Heart left ventricle (tissue), 16 donors: ENCODE measurements at regions not wholly inside any gene's neighbourhood (a gene's known extent, or its start where the extent isn't known, plus 50 kb on each side); places are given as distances from the start of the nearest gene placed in this dataset.
A peak's percentile ranks its signal among the peaks of the same experiment; 100 is the strongest.
"Not testable (repeated sequence)": the region's sequence is repeated elsewhere in the genome, so short reads cannot be mapped to it uniquely, and the experiment has no call there.

Source experiments
- ATAC-seq, 4 donors: fragments of 200-7000 bp; cut with Tn5 transposase; one replicate each; pipeline ENCODE4 v1.9.1; 2020 to 2022; ENCODE audit warnings: moderate library complexity in 4 of 4, mild to moderate bottlenecking in 3 of 4, moderate number of reproducible peaks in 1 of 4
- DNase-seq, 5 donors: peaks; one replicate each; pipeline ENCODE4 v3.0.0-alpha.2; 2020
- H3K27ac ChIP-seq, 12 donors: fragments of 200-600 bp; sonication (generic) in 4 of 12; one replicate each; pipeline versions ENCODE4 v1.5.0 to v1.8.0; 2016 to 2022; ENCODE audit warnings: mild to moderate bottlenecking in 2 of 12
- H3K27me3 ChIP-seq, 9 donors: fragments of 200-600 bp; sonication (generic) in 2 of 9; one replicate each; pipeline versions ENCODE4 v1.5.1 to v1.8.0; 2016 to 2022; ENCODE audit warnings: mild to moderate bottlenecking in 3 of 9
- H3K36me3 ChIP-seq, 9 donors: fragments of 200-600 bp; sonication (generic) in 2 of 9; one replicate each; pipeline versions ENCODE4 v1.5.0 to v1.8.0; 2018 to 2022; ENCODE audit warnings: mild to moderate bottlenecking in 2 of 9
- H3K4me1 ChIP-seq, 12 donors: fragments of 200-600 bp; sonication (generic) in 4 of 12; one replicate each; pipeline versions ENCODE4 v1.5.0 to v1.8.0; 2016 to 2022; ENCODE audit warnings: mild to moderate bottlenecking in 3 of 12
- H3K4me3 ChIP-seq, 12 donors: fragments of 200-600 bp; sonication (generic) in 4 of 12; one replicate each; pipeline versions ENCODE4 v1.5.0 to v1.8.0; 2017 to 2022; ENCODE audit warnings: mild to moderate bottlenecking in 9 of 12, moderate library complexity in 4 of 12
- H3K9me3 ChIP-seq, 12 donors: fragments of 200-600 bp; sonication (generic) in 4 of 12; one replicate each; pipeline versions ENCODE4 v1.5.0 to v1.8.0; 2016 to 2022; ENCODE audit warnings: mild to moderate bottlenecking in 1 of 12
- POLR2A ChIP-seq, 2 donors: fragments of 450-650 bp; IDR thresholded peaks; one replicate each; pipeline ENCODE4 v1.6.1; 2017; ENCODE audit warnings: antibody characterized with exemption in 2 of 2, mild to moderate bottlenecking in 2 of 2, moderate library complexity in 2 of 2
- WGBS, 4 donors: extraction: QIAGEN DNeasy Blood & Tissue Kit in 2 of 4; methylation state at CpG; one replicate each; pipeline versions ENCODE4 v1.1.5 to v1.1.7; 2013 to 2018; 5-methylcytosine and 5-hydroxymethylcytosine counted together
- intact Hi-C, 10 donors: fragments of 100-400 bp; cut with DNase I; formaldehyde crosslinking; loops; one replicate each; pipeline versions ENCODE4 v1.11.1 to v1.14.2; 2022
- TF ChIP-seq, protein P1 (sequence below), 12 donors: fragments of 200-600 bp; sonication (generic) in 4 of 12; IDR thresholded peaks; one replicate each; pipeline versions ENCODE4 v1.5.0 to v1.8.0; 2018 to 2022; ENCODE audit warnings: antibody characterized with exemption in 12 of 12, mild to moderate bottlenecking in 5 of 12
- donor health status: ischemic (EF 13 %, LVEDD 7.1; RV severe dilation, severe dysfunction).
- donor health status: healthy with polysubstance abuse.
- donor health status: DM: no; HTN: yes; CAD: no.
- donor health status: DM: no; HTN: no; CAD: no.
- donor health status: ischemic (EF 25% LVEDD 6.9; RV normal size, moderate dysfunction).
- donor health status: ischemic (EF 25% LVEDD 5.7; RV mildly dilated, moderate dysfunction).
- donor health status: healthy.
- donor health status: DM: yes; HTN: yes; CAD: no.
- donor health status: ischemic (EF 35%, LVEDD 5.7; RV mildly dilated, moderate dysfunction).
- donor health status: nonischemic (EF 11% LVEDD 7.7; RV severe dilation, severe dysfunction).
- donor health status: DM: yes; HTN: yes; CAD: no.
- donor health status: PGD.
- donor health status: ischemic (EF 29% LVEDD 5.4; RV normal size, mild dysfunction).
- donor health status: nonischemic (EF 23%, LVEDD 6.1; RV moderate dilation, normal function).

- H3K4me1 ChIP-seq: peaks cover 0 to 22% (median 5%) of the 10 kb centered on the region in 12 donors
- no peaks in the 10 kb centered on the region for H3K27me3 ChIP-seq
- DNase-seq (no peak), ATAC-seq (peak in 2 of 4 donors; percentile 41 to 68)
- TF ChIP-seq POLR2A (IDR thresholded peaks at IDR 0.05): no peak
- TF ChIP-seq, protein P1, sequence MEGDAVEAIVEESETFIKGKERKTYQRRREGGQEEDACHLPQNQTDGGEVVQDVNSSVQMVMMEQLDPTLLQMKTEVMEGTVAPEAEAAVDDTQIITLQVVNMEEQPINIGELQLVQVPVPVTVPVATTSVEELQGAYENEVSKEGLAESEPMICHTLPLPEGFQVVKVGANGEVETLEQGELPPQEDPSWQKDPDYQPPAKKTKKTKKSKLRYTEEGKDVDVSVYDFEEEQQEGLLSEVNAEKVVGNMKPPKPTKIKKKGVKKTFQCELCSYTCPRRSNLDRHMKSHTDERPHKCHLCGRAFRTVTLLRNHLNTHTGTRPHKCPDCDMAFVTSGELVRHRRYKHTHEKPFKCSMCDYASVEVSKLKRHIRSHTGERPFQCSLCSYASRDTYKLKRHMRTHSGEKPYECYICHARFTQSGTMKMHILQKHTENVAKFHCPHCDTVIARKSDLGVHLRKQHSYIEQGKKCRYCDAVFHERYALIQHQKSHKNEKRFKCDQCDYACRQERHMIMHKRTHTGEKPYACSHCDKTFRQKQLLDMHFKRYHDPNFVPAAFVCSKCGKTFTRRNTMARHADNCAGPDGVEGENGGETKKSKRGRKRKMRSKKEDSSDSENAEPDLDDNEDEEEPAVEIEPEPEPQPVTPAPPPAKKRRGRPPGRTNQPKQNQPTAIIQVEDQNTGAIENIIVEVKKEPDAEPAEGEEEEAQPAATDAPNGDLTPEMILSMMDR (IDR thresholded peaks at IDR 0.05): no peak
- intact Hi-C loops: no loop called here
- no peak overlapping the region for H3K27ac ChIP-seq
- no peaks in the 10 kb centered on the region for H3K9me3 ChIP-seq
- no peaks in the 10 kb centered on the region for H3K36me3 ChIP-seq
- no peak overlapping the region for H3K4me3 ChIP-seq
- WGBS, 4 donors: 88 to 93% (median 91%) methylated on average over 3 of the region's 3 CpGs
Measured at GRCh38 chr1:55867304-55867843, 652.2 kb upstream of the USP24 start.

DNA sequence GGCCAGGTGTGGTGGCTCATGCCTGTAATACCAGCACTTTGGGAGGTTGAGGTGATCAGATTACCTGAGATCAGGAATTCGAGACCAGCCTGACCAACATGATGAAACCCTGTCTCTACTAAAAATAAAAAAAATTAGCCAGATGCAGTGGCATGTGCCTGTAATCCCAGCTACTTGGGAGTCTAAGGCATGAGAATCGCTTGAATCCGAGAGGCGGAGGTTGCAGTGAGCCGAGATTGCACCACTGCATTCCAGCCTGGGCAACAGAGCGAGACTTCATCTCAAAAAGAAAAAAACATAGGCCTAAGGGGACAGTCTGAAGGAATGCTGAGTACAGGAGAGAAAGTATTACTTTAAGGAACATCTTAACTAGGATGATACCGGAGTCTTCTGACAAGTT is 650.6 kb upstream of the USP24 start:
- peaks cover 0 to 25% (median 5%) of the 10 kb centered on the region in 12 donors for H3K4me1 ChIP-seq
- H3K4me3 ChIP-seq, intact Hi-C loops, H3K9me3 ChIP-seq, H3K27ac ChIP-seq, H3K36me3 ChIP-seq, DNase-seq, ATAC-seq, H3K27me3 ChIP-seq: not testable (repeated sequence)
- 93 to 96% (median 94%) methylated on average over 7 of the region's 7 CpGs for WGBS, 4 donors

- H3K27me3 ChIP-seq: no peaks in the 10 kb centered on the region
- DNase-seq: no peak
- ATAC-seq: no peak
- no peak overlapping the region for H3K4me3 ChIP-seq
- TF ChIP-seq POLR2A (IDR thresholded peaks at IDR 0.05): no peak
- TF ChIP-seq, protein P1 (IDR thresholded peaks at IDR 0.05): no peak
- WGBS, 4 donors: 96 to 98% (median 98%) methylated on average over 2 of the region's 2 CpGs
- H3K9me3 ChIP-seq: no peaks in the 10 kb centered on the region
- H3K36me3 ChIP-seq: no peaks in the 10 kb centered on the region
- peaks cover 0 to 31% (median 9%) of the 10 kb centered on the region in 12 donors for H3K4me1 ChIP-seq
- H3K27ac ChIP-seq: no peak overlapping the region
- intact Hi-C loops: no loop called here
Measured at GRCh38 chr1:55864251-55864650, 649.1 kb upstream of the USP24 start.

- Histone ChIP-seq H3K9me3 (no peaks in the 10 kb centered on the region), H3K36me3 (no peaks in the 10 kb centered on the region), H3K4me3 (no peak overlapping the region), H3K27me3 (no peaks in the 10 kb centered on the region), H3K4me1 (peaks cover 0 to 14% (median 7%) of the 10 kb centered on the region in 12 donors), H3K27ac (no peak overlapping the region)
- 88 to 98% (median 95%) methylated on average over 3 of the region's 3 CpGs for WGBS, 4 donors
- TF ChIP-seq, protein P1 (IDR thresholded peaks at IDR 0.05): no peak
- no peak for TF ChIP-seq POLR2A (IDR thresholded peaks at IDR 0.05)
- DNase-seq (no peak), ATAC-seq (no peak)
- intact Hi-C loops: no loop called here
Measured at GRCh38 chr1:55861676-55862340, 646.6 kb upstream of the USP24 start.
